ENCODE measurements at regions not wholly inside any gene's neighbourhood (a gene's known extent, or its start where the extent isn't known, plus 50 kb on each side); places are given as distances from the start of the nearest gene placed in this dataset.
A peak's percentile ranks its signal among the peaks of the same experiment; 100 is the strongest.

GRCh38 chr6:168371618-168371980 is 52.0 kb upstream of the DACT2 start:
- Histone ChIP-seq H3K4me2 (ENCODE audit: low read depth, low read length) (no peak overlapping the region), H3K36me3 (replicated peaks in 1 of 2; ENCODE audit: control insufficient read depth in 1 of 2, insufficient read depth in 2 of 2, low read length in 2 of 2) (no peaks in the 10 kb centered on the region), H3K27ac (ENCODE audit: extremely low read length, insufficient read depth, low read length) (no peak overlapping the region), H3K27me3 (ENCODE audit: control insufficient read depth in 1 of 2, insufficient read depth in 2 of 2, low read length in 2 of 2) (peaks cover 5 to 86% of the 10 kb centered on the region in 2 experiments), H2AFZ (ENCODE audit: low read length) (no peak overlapping the region), H3K9me3 (ENCODE audit: low read length) (no peaks in the 10 kb centered on the region), H3K4me1 (ENCODE audit: insufficient read depth, low read length) (peaks cover 5% of the 10 kb centered on the region; the same call in 1 of the 2 replicates), H3K9ac (ENCODE audit: insufficient read depth, low read depth, low read length) (no peak overlapping the region), H3K4me3 (replicated peaks in 1 of 3; ENCODE audit: insufficient read depth in 1 of 3, low read depth in 2 of 3, low read length in 3 of 3) (no peak overlapping the region), H3K79me2 (ENCODE audit: insufficient read depth, low read length) (no peaks in the 10 kb centered on the region), H4K20me1 (ENCODE audit: insufficient read depth, low read length) (no peaks in the 10 kb centered on the region)
- CTCF ChIA-PET (ENCODE audit: low intra/inter-chr PET ratio, low total read pairs) = interaction anchor here (4.8 kb wide), 1 partner anchor 513 kb away, joined by 42 read pairs; no protein-coding TSS in a partner anchor
- intact Hi-C loops (cut with micrococcal nuclease; ENCODE audit: unreplicated experiment) (loop anchor here (5.0 kb wide), 1 partner anchor 341 kb away; no protein-coding TSS in a partner anchor), in situ Hi-C loops (cut with HindIII; ENCODE audit: extremely low pct_ligation_motif_present, low pct_unique_long_range_greater_than_20kb) (loop anchor here (5.0 kb wide), 1 partner anchor 516 kb away; no protein-coding TSS in a partner anchor)
- ATAC-seq (no peak), FAIRE-seq (no peak), DNase-seq (ENCODE audit: low spot score) (no peak)
- POLR2A ChIA-PET = no interaction called here
- 27% methylated on average over 2 of the region's 6 CpGs for WGBS (ENCODE audit: low lambda C conversion rate)
- TF ChIP-seq ATF7 (IDR thresholded peaks at IDR 0.05) (peak; percentile 43; the same call in 1 of the 2 replicates), ATF7 (CRISPR knock-in tag; IDR thresholded peaks at IDR 0.05) (no peak), AFF4 (CRISPR knock-in tag; IDR thresholded peaks at IDR 0.05) (no peak), ZNF317 (CRISPR knock-in tag; IDR thresholded peaks at IDR 0.05) (no peak), ZNF34 (CRISPR knock-in tag; IDR thresholded peaks at IDR 0.05; ENCODE audit: borderline replicate concordance) (no peak), U2AF2 (IDR thresholded peaks at IDR 0.05; ENCODE audit: low read depth, low read length) (no peak), CHD2 (IDR thresholded peaks at IDR 0.05; ENCODE audit: low read depth, low read length) (no peak), ARID4A (CRISPR knock-in tag; IDR thresholded peaks at IDR 0.05; ENCODE audit: borderline replicate concordance) (no peak), MLX (CRISPR knock-in tag; IDR thresholded peaks at IDR 0.05) (no peak)
- no TSS peak for BruUV-seq (replicated peaks)

Data from HepG2 (cell line).